ENCODE measurements at regions not wholly inside any gene's neighbourhood (a gene's known extent, or its start where the extent isn't known, plus 50 kb on each side); places are given as distances from the start of the nearest gene placed in this dataset.

DNA sequence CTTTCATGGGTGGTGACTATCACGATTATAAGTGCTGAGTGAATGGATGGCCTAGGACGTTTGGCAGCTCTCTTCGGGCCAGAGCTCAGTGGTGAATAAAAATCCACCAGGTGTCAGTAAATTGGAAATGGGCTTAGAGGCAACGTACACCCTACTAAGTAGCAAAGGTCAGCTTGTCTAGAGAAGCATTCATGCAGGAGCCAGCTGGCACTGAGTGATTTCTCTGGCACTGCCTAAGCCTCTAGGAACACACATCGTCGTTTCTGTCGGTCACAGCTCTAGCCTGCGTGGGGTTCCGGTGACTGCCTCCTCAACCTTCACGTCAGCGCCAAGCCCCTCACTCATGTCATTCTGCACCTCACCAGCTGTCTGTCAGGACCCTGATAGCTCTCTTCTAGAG lies 192.4 kb upstream of the NTM start:
- DNase-seq (ENCODE audit: extremely low read depth in 1 of 4, low spot score in 3 of 4) (no peak), ATAC-seq (no peak), FAIRE-seq (no peak)
- Histone ChIP-seq H3K27me3 (ENCODE audit: control insufficient read depth in 2 of 2, insufficient read depth in 2 of 2, low read length in 2 of 2) (no peaks in the 10 kb centered on the region; a peak in 1 of 5 replicates), H3K9ac (ENCODE audit: insufficient read depth in 1 of 2, low read depth in 2 of 2, low read length in 2 of 2) (no peak overlapping the region), H3K79me2 (ENCODE audit: control insufficient read depth, insufficient read depth, low read length) (no peaks in the 10 kb centered on the region), H3K27ac (ENCODE audit: extremely low read depth, low read depth, low read length) (no peak overlapping the region), H2AFZ (ENCODE audit: low read depth, low read length) (no peak overlapping the region), H3K9me3 (replicated peaks; ENCODE audit: control insufficient read depth, insufficient read depth, low read depth, low read length) (no peaks in the 10 kb centered on the region), H3K36me3 (ENCODE audit: control insufficient read depth, insufficient read depth, low read length) (no peaks in the 10 kb centered on the region), H3K4me3 (no peak overlapping the region), H3K4me2 (ENCODE audit: insufficient read depth, low read length) (no peak overlapping the region), H3K9me1 (ENCODE audit: control insufficient read depth, insufficient read depth, low read length) (no peaks in the 10 kb centered on the region), H3K4me1 (replicated peaks in 1 of 2; ENCODE audit: control insufficient read depth in 2 of 2, insufficient read depth in 2 of 2, low read length in 2 of 2) (no peaks in the 10 kb centered on the region), H4K20me1 (replicated peaks; ENCODE audit: control insufficient read depth, insufficient read depth, low read length) (no peaks in the 10 kb centered on the region)
- POLR2A ChIA-PET, result no interaction called here
- in situ Hi-C loops (cut with MboI), result no loop called here
- CTCF ChIA-PET (ENCODE audit: low intra/inter-chr PET ratio), result no interaction called here
- no TSS peak for BruUV-seq (replicated peaks)
- TF ChIP-seq KAT7 (CRISPR knock-in tag; IDR thresholded peaks at IDR 0.05; ENCODE audit: borderline replicate concordance) (no peak), CC2D1A (IDR thresholded peaks at IDR 0.05) (no peak), ZNF584 (CRISPR knock-in tag; IDR thresholded peaks at IDR 0.05; ENCODE audit: low read depth) (no peak), RBM25 (IDR thresholded peaks at IDR 0.05; ENCODE audit: low read depth, low read length, severe bottlenecking) (no peak), RCOR1 (IDR thresholded peaks at IDR 0.05; ENCODE audit: borderline replicate concordance in 1 of 2, low read depth in 2 of 2, low read length in 2 of 2) (no peak), MCM3 (IDR thresholded peaks at IDR 0.05) (no peak), ZFP1 (CRISPR knock-in tag; IDR thresholded peaks at IDR 0.05) (no peak), NUFIP1 (IDR thresholded peaks at IDR 0.05; ENCODE audit: partially characterized antibody) (no peak), ZFPM2 (CRISPR knock-in tag; IDR thresholded peaks at IDR 0.05) (no peak), PRPF4 (IDR thresholded peaks at IDR 0.05; ENCODE audit: insufficient read depth, low read depth, low read length, poor library complexity, severe bottlenecking) (no peak), KLF6 (CRISPR knock-in tag; IDR thresholded peaks at IDR 0.05; ENCODE audit: borderline replicate concordance) (no peak), CREM (IDR thresholded peaks at IDR 0.05; ENCODE audit: low read depth) (no peak)
- TF ChIP-seq, protein P1, sequence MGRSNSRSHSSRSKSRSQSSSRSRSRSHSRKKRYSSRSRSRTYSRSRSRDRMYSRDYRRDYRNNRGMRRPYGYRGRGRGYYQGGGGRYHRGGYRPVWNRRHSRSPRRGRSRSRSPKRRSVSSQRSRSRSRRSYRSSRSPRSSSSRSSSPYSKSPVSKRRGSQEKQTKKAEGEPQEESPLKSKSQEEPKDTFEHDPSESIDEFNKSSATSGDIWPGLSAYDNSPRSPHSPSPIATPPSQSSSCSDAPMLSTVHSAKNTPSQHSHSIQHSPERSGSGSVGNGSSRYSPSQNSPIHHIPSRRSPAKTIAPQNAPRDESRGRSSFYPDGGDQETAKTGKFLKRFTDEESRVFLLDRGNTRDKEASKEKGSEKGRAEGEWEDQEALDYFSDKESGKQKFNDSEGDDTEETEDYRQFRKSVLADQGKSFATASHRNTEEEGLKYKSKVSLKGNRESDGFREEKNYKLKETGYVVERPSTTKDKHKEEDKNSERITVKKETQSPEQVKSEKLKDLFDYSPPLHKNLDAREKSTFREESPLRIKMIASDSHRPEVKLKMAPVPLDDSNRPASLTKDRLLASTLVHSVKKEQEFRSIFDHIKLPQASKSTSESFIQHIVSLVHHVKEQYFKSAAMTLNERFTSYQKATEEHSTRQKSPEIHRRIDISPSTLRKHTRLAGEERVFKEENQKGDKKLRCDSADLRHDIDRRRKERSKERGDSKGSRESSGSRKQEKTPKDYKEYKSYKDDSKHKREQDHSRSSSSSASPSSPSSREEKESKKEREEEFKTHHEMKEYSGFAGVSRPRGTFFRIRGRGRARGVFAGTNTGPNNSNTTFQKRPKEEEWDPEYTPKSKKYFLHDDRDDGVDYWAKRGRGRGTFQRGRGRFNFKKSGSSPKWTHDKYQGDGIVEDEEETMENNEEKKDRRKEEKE (IDR thresholded peaks at IDR 0.05; ENCODE audit: borderline replicate concordance in 1 of 2, control insufficient read depth in 1 of 2, low read depth in 2 of 2, low read length in 1 of 2), result no peak
- TF ChIP-seq, protein P2, sequence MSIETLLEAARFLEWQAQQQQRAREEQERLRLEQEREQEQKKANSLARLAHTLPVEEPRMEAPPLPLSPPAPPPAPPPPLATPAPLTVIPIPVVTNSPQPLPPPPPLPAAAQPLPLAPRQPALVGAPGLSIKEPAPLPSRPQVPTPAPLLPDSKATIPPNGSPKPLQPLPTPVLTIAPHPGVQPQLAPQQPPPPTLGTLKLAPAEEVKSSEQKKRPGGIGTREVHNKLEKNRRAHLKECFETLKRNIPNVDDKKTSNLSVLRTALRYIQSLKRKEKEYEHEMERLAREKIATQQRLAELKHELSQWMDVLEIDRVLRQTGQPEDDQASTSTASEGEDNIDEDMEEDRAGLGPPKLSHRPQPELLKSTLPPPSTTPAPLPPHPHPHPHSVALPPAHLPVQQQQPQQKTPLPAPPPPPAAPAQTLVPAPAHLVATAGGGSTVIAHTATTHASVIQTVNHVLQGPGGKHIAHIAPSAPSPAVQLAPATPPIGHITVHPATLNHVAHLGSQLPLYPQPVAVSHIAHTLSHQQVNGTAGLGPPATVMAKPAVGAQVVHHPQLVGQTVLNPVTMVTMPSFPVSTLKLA (conservative IDR thresholded peaks at IDR 0.05), result no peak
- TF ChIP-seq, protein P3, sequence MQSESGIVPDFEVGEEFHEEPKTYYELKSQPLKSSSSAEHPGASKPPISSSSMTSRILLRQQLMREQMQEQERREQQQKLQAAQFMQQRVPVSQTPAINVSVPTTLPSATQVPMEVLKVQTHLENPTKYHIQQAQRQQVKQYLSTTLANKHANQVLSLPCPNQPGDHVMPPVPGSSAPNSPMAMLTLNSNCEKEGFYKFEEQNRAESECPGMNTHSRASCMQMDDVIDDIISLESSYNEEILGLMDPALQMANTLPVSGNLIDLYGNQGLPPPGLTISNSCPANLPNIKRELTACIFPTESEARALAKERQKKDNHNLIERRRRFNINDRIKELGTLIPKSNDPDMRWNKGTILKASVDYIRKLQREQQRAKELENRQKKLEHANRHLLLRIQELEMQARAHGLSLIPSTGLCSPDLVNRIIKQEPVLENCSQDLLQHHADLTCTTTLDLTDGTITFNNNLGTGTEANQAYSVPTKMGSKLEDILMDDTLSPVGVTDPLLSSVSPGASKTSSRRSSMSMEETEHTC (IDR thresholded peaks at IDR 0.05), result no peak
- WGBS (ENCODE audit: insufficient coverage, low coverage, missing lambda C conversion rate), result 0% methylated on average over 9 of the region's 11 CpGs
- intact Hi-C loops (cut with micrococcal nuclease), result no loop called here

Data from K562 (cell line).